OCI-LY1 (cell line): ENCODE measurements at regions not wholly inside any gene's neighbourhood (a gene's known extent, or its start where the extent isn't known, plus 50 kb on each side); places are given as distances from the start of the nearest gene placed in this dataset.

Source experiments
- CTCF ChIP-seq: fragments of 200-600 bp; sonication (generic), shearing (Covaris generic); IDR thresholded peaks from 2 replicates; pipeline ENCODE4 v1.5.1; 2017; ENCODE audit warnings: mild to moderate bottlenecking, antibody characterized with exemption, low read length, moderate library complexity, mixed read lengths
- EZH2 ChIP-seq: fragments of 200-600 bp; sonication (generic), shearing (Covaris generic); IDR thresholded peaks from 2 replicates; pipeline ENCODE4 v1.8.0; 2017; ENCODE audit warnings: borderline replicate concordance, mixed run types, mild to moderate bottlenecking, antibody characterized with exemption, low read length, moderate library complexity, mixed read lengths

DNA sequence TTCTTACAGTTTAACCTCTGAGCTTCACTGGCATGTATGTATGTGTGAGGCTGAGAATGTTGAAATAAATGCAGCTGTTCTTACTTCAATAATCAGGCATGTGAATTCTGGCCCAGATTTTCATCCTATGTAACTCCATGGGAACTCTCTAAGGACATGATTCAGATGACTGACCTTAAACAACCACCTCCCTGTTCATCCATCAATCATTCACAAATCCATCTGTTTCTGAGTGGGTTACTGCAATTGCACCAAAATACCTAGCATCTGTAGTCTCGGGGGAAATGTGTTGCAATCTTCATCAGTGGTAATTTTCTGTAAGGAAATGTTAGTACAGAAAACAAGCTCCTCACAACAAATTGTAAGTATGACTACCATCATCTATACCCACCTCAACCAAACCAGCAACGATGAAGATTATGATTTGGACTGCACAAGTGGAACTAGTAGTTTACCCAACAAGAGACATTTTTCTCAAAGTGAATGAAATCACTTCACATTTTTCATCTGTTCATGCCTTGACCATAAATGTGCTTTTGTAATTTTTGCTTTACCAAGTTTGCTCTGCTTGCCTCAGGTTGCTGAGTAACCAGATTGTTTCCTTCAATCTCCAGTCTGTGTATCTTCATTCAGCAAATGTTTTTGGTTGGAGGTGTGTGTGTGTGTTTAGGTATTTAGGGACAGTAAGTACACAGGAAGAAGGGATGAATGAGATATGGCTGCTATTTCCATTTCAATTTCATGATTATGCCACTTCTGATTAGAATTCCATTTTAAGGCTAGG is 65.7 kb upstream of the FZD8 start:
- TF ChIP-seq CTCF (no peak), EZH2 (no peak)
